Neural crest cell (in vitro differentiated cells): ENCODE measurements at regions not wholly inside any gene's neighbourhood (a gene's known extent, or its start where the extent isn't known, plus 50 kb on each side); places are given as distances from the start of the nearest gene placed in this dataset.

Source experiments
- DNase-seq: peaks from one replicate; pipeline ENCODE4 v3.0.0; 2021; ENCODE audit warnings: low read depth, mixed read lengths, low spot score
- H3K27ac Mint-ChIP-seq: one replicate; pipeline ENCODE4 v1.8.0; 2021; ENCODE audit warnings: mild to moderate bottlenecking, mixed read lengths; ENCODE audit not compliant: unreplicated experiment
- H3K27me3 Mint-ChIP-seq: 2 replicates; pipeline ENCODE4 v1.8.0; 2021; ENCODE audit warnings: low read depth, mild to moderate bottlenecking, mixed read lengths
- H3K36me3 Mint-ChIP-seq: 2 replicates; pipeline ENCODE4 v1.8.0; 2021; ENCODE audit warnings: low read depth, mild to moderate bottlenecking, mixed read lengths
- H3K4me1 Mint-ChIP-seq: 2 replicates; pipeline ENCODE4 v1.8.0; 2021; ENCODE audit warnings: mixed read lengths
- H3K4me3 Mint-ChIP-seq: one replicate; pipeline ENCODE4 v1.8.0; 2021; ENCODE audit warnings: mild to moderate bottlenecking, mixed read lengths
- H3K9me3 Mint-ChIP-seq: 2 replicates; pipeline ENCODE4 v1.8.0; 2021; ENCODE audit warnings: mixed read lengths
- TF ChIP-seq, protein P1 (sequence below): fragments of 200-600 bp; sonication (generic); conservative IDR thresholded peaks from 2 replicates; pipeline ENCODE4 v1.5.0; 2021; ENCODE audit warnings: antibody characterized with exemption, mild to moderate bottlenecking

DNA sequence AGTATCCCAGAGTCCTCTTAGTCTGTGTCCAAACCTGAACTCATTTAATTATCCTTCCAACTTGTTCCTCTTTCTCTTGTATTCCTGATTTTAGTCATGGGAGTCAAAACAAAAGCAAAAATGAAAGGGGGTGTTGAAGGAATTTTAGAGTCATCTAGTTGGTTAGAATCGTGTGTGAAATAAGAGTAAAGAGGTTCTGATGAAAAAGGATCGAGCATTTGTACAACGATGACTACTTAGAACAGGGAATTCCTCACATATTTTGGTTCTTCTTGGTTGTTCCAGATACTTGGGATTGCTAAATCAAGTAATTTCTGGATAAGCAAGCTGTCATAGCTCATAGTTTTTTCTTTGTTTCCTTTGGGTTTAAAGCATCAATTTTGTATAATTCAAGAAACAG is 194.4 kb downstream of the BCOR start:
- Mint-ChIP-seq H3K4me1 (peaks cover 61% of the 10 kb centered on the region), H3K36me3 (no peaks in the 10 kb centered on the region), H3K27ac (no peak overlapping the region), H3K27me3 (peaks cover 56% of the 10 kb centered on the region), H3K9me3 (no peaks in the 10 kb centered on the region), H3K4me3 (no peak overlapping the region)
- no peak for DNase-seq
- TF ChIP-seq, protein P1, sequence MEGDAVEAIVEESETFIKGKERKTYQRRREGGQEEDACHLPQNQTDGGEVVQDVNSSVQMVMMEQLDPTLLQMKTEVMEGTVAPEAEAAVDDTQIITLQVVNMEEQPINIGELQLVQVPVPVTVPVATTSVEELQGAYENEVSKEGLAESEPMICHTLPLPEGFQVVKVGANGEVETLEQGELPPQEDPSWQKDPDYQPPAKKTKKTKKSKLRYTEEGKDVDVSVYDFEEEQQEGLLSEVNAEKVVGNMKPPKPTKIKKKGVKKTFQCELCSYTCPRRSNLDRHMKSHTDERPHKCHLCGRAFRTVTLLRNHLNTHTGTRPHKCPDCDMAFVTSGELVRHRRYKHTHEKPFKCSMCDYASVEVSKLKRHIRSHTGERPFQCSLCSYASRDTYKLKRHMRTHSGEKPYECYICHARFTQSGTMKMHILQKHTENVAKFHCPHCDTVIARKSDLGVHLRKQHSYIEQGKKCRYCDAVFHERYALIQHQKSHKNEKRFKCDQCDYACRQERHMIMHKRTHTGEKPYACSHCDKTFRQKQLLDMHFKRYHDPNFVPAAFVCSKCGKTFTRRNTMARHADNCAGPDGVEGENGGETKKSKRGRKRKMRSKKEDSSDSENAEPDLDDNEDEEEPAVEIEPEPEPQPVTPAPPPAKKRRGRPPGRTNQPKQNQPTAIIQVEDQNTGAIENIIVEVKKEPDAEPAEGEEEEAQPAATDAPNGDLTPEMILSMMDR, result no peak

- TF ChIP-seq, protein P1, result no peak
- Mint-ChIP-seq H3K27ac (no peak overlapping the region), H3K4me1 (peaks cover 67% of the 10 kb centered on the region), H3K4me3 (no peak overlapping the region), H3K36me3 (no peaks in the 10 kb centered on the region), H3K27me3 (peaks cover 60% of the 10 kb centered on the region), H3K9me3 (no peaks in the 10 kb centered on the region)
- DNase-seq, result no peak
Measured at GRCh38 chrX:39903937-39904336, 193.8 kb downstream of the BCOR start.

DNA sequence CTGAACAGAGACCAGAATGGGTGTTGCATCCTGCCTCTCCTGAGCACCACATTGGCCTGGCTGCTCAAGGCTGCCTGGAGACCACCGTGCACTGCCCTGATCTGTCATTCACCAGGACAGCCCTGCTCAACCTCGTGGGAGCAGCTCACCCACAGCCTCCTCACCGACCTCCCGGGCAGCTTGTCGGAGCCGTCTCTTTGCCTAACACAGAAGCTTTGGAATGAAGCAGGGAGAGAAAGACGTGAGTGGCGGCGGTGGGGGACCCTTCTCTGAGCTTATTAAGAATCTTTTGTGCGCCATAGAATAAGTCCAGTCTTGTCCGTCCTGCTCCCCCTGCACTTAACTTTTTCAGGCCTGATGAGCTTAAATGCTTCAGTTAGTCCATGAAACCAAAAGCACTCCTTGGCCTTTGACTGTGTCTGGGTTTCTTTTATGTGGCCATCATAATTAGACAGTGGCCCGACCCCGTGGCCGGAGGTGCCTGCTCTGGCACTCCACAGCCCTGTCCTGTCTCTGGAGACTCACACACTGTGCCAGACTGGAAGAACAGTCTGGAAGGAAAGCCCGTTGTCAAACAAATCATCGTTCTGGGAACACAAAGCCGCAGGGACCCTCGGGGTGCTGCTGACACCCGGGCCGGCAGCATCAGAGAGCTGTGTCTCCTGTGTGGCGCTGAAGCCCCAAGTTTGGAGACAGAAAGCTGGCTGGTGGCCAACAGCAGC is 192.8 kb downstream of the BCOR start:
- TF ChIP-seq, protein P1, result no peak
- Mint-ChIP-seq H3K4me3 (peak overlapping the region; percentile 52), H3K9me3 (no peaks in the 10 kb centered on the region), H3K27ac (peak overlapping the region; percentile 45), H3K4me1 (peaks cover 68% of the 10 kb centered on the region), H3K36me3 (no peaks in the 10 kb centered on the region), H3K27me3 (peaks cover 65% of the 10 kb centered on the region)
- DNase-seq, result no peak

DNA sequence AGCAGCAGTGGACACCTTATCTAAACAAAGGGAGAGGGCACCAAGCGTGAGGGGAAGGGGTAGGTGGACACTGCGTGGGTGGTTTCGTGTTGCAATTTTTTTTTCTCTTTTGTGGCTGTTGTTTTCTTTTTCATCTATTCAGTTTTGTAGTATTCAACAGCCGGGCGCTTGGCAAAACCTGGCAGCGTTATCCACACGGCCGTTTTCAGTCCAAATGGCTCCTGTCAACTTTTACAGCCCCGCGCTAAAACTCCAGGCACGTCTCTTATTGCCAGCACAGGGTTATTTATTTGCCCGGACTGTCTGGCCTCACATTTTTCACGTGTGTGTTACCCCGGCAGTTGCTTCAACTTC is 192.2 kb downstream of the BCOR start:
- DNase-seq, result no peak
- H3K4me1 Mint-ChIP-seq, result peaks cover 63% of the 10 kb centered on the region
- TF ChIP-seq, protein P1, result no peak
- peak overlapping the region; percentile 52 for H3K4me3 Mint-ChIP-seq
- H3K27me3 Mint-ChIP-seq, result peaks cover 62% of the 10 kb centered on the region
- H3K36me3 Mint-ChIP-seq, result no peaks in the 10 kb centered on the region
- H3K27ac Mint-ChIP-seq, result peak overlapping the region; percentile 45
- H3K9me3 Mint-ChIP-seq, result no peaks in the 10 kb centered on the region

GRCh38 chrX:39905946-39906345 is 191.8 kb downstream of the BCOR start:
- peaks cover 60% of the 10 kb centered on the region for H3K4me1 Mint-ChIP-seq

More at GRCh38 chrX:39905946-39906345, 191.8 kb downstream of the BCOR start:
- peak overlapping the region; percentile 52 for H3K4me3 Mint-ChIP-seq
- TF ChIP-seq, protein P1, result no peak
- no peaks in the 10 kb centered on the region for H3K36me3 Mint-ChIP-seq
- no peak overlapping the region for H3K27ac Mint-ChIP-seq
- H3K9me3 Mint-ChIP-seq, result no peaks in the 10 kb centered on the region
- peaks cover 58% of the 10 kb centered on the region for H3K27me3 Mint-ChIP-seq
- no peak for DNase-seq
